Epithelial cell of esophagus (primary cell): ENCODE measurements at regions not wholly inside any gene's neighbourhood (a gene's known extent, or its start where the extent isn't known, plus 50 kb on each side); places are given as distances from the start of the nearest gene placed in this dataset.
"Not testable (repeated sequence)": the region's sequence is repeated elsewhere in the genome, so short reads cannot be mapped to it uniquely, and the experiment has no call there.

Experiments
- DNase-seq: peaks from one replicate; pipeline ENCODE4 v3.0.0; 2010; ENCODE audit warnings: low read depth
- H3K4me3 ChIP-seq: 2 replicates; pipeline ENCODE4 v1.5.1; 2011; ENCODE audit warnings: mild to moderate bottlenecking, low read length, control low read depth
- TF ChIP-seq, protein P1 (sequence below): IDR thresholded peaks from 2 replicates; pipeline ENCODE4 v1.5.1; 2011; ENCODE audit warnings: low read depth, mild to moderate bottlenecking, low read length, control low read depth, inconsistent platforms; ENCODE audit not compliant: insufficient read depth; ENCODE audit errors: missing control alignments

DNA sequence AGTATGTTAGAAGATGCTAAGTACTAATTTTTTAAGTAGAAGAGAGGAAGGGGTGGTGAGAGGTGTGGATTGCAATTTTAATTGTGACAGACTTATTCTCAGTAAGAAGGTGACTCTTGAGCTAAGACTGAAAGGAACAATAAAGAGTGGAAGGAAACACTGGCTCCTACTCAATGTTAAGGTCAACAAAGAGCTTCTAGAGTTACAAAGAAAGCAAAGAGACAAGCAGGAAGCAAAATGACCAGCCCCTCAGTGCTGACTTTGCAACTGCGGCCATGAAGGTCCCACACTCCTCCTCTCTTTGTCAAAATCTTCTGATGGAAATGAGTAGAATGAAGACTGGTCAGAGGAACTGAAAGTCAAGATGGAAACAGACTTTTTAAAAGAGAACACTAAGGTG lies 79.9 kb upstream of the FOXI2 start:
- no peak for DNase-seq
- TF ChIP-seq, protein P1, sequence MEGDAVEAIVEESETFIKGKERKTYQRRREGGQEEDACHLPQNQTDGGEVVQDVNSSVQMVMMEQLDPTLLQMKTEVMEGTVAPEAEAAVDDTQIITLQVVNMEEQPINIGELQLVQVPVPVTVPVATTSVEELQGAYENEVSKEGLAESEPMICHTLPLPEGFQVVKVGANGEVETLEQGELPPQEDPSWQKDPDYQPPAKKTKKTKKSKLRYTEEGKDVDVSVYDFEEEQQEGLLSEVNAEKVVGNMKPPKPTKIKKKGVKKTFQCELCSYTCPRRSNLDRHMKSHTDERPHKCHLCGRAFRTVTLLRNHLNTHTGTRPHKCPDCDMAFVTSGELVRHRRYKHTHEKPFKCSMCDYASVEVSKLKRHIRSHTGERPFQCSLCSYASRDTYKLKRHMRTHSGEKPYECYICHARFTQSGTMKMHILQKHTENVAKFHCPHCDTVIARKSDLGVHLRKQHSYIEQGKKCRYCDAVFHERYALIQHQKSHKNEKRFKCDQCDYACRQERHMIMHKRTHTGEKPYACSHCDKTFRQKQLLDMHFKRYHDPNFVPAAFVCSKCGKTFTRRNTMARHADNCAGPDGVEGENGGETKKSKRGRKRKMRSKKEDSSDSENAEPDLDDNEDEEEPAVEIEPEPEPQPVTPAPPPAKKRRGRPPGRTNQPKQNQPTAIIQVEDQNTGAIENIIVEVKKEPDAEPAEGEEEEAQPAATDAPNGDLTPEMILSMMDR = no peak
- H3K4me3 ChIP-seq = no peak overlapping the region

DNA sequence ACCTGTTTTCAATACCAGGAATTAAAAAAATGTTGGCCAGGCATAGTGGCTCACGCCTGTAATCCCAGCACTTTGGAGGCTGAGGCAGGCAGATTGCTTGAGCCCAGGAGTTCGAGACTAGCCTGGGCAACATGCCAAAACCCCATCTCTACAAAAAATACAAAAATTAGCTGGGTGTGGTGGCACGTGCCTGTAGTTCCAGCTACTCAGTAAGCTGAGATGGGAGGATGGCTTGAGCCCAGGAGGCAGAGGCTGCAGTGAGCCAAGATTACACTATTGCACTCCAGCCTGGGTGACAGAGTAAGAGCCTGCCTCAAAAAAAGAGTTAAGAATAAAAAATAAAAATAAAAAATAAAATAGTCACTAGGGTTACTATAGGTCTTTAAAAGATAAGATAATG lies 60.6 kb upstream of the FOXI2 start:
- DNase-seq, H3K4me3 ChIP-seq: not testable (repeated sequence)

- H3K4me3 ChIP-seq = no peak overlapping the region
- DNase-seq = no peak
- TF ChIP-seq, protein P1 = no peak
Measured at GRCh38 chr10:127678091-127678490, 58.9 kb upstream of the FOXI2 start.

GRCh38 chr10:127679642-127680255 lies 57.2 kb upstream of the FOXI2 start:
- no peak overlapping the region for H3K4me3 ChIP-seq
- TF ChIP-seq, protein P1 = peak; percentile 40
- no peak for DNase-seq
